HEK293T (cell line): ENCODE measurements at regions not wholly inside any gene's neighbourhood (a gene's known extent, or its start where the extent isn't known, plus 50 kb on each side); places are given as distances from the start of the nearest gene placed in this dataset.

Experiments used
- ARNT ChIP-seq: fragments of 450-650 bp; IDR thresholded peaks from 2 replicates; pipeline ENCODE4 v1.6.1; 2017; ENCODE audit warnings: mild to moderate bottlenecking
- FOXA1 ChIP-seq: fragments of 450-650 bp; IDR thresholded peaks from 2 replicates; pipeline ENCODE4 v1.6.1; 2016; ENCODE audit warnings: mild to moderate bottlenecking
- FOXM1 ChIP-seq: fragments of 450-650 bp; IDR thresholded peaks from 2 replicates; pipeline ENCODE4 v1.6.1; 2017; ENCODE audit warnings: mild to moderate bottlenecking, borderline replicate concordance
- L3MBTL2 ChIP-seq: fragments of 450-650 bp; conservative IDR thresholded peaks from 2 replicates; pipeline ENCODE4 v1.6.1; 2016; ENCODE audit warnings: mild to moderate bottlenecking
- NFRKB ChIP-seq: fragments of 450-650 bp; IDR thresholded peaks from 2 replicates; pipeline ENCODE4 v1.6.1; 2016; ENCODE audit warnings: mild to moderate bottlenecking, moderate library complexity
- SP1 ChIP-seq: fragments of 450-650 bp; IDR thresholded peaks from 2 replicates; pipeline ENCODE4 v1.6.1; 2017
- SUZ12 ChIP-seq: fragments of 450-650 bp; IDR thresholded peaks from 2 replicates; pipeline ENCODE4 v1.6.1; 2016; ENCODE audit warnings: mild to moderate bottlenecking

GRCh38 chr1:80582980-80583379, 1217.8 kb upstream of the ADGRL2 start:
- no peak for TF ChIP-seq SUZ12
- no peak for TF ChIP-seq NFRKB
- TF ChIP-seq SP1: no peak
- TF ChIP-seq FOXM1: no peak
- no peak for TF ChIP-seq ARNT
- no peak for TF ChIP-seq L3MBTL2
- no peak for TF ChIP-seq FOXA1
